Testis (tissue), 2 donors: ENCODE measurements at regions not wholly inside any gene's neighbourhood (a gene's known extent, or its start where the extent isn't known, plus 50 kb on each side); places are given as distances from the start of the nearest gene placed in this dataset.

Experiments used
- POLR2A ChIP-seq: fragments of 450-650 bp; IDR thresholded peaks from one replicate; pipeline ENCODE4 v1.6.1; 2017; ENCODE audit warnings: antibody characterized with exemption, mild to moderate bottlenecking, moderate library complexity
- TF ChIP-seq, protein P1 (sequence below), 3 experiments: fragments of 450-650 bp in 2 of 3; fragments of 200-600 bp in 1 of 3; sonication (generic) in 1 of 3; IDR thresholded peaks; one replicate each; pipeline ENCODE4 v1.5.1; 2016 to 2019; ENCODE audit warnings: antibody characterized with exemption in 3 of 3, mild to moderate bottlenecking in 2 of 3, moderate library complexity in 1 of 3

DNA sequence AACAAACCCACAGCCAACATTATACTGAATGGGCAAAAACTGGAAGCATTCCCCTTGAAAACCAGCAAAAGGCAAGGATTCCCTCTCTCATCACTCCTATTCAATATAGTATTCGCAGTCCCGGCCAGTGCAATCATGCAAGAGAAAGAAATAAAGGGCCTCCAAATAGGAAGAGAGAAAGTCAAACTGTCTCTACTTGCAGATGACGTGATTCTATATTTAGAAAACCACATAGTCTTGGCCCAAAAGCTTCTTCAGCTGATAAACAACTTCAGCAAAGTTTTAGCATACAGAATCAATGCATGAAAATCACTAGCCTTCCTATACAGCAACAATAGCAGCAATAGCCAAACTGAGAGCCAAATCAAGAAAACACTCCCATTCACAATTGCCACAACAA lies 333.7 kb upstream of the EDIL3 start:
- TF ChIP-seq, protein P1, sequence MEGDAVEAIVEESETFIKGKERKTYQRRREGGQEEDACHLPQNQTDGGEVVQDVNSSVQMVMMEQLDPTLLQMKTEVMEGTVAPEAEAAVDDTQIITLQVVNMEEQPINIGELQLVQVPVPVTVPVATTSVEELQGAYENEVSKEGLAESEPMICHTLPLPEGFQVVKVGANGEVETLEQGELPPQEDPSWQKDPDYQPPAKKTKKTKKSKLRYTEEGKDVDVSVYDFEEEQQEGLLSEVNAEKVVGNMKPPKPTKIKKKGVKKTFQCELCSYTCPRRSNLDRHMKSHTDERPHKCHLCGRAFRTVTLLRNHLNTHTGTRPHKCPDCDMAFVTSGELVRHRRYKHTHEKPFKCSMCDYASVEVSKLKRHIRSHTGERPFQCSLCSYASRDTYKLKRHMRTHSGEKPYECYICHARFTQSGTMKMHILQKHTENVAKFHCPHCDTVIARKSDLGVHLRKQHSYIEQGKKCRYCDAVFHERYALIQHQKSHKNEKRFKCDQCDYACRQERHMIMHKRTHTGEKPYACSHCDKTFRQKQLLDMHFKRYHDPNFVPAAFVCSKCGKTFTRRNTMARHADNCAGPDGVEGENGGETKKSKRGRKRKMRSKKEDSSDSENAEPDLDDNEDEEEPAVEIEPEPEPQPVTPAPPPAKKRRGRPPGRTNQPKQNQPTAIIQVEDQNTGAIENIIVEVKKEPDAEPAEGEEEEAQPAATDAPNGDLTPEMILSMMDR (IDR thresholded peaks at IDR 0.05): no peak
- no peak for TF ChIP-seq POLR2A
